GM20000 (cell line): ENCODE measurements at regions not wholly inside any gene's neighbourhood (a gene's known extent, or its start where the extent isn't known, plus 50 kb on each side); places are given as distances from the start of the nearest gene placed in this dataset.

Experiments
- DNase-seq: peaks from one replicate; pipeline ENCODE4 v3.0.0; 2012; ENCODE audit warnings: low spot score
- CTCF ChIP-seq: IDR thresholded peaks from 2 replicates; pipeline ENCODE4 v1.5.1; 2012; ENCODE audit warnings: mild to moderate bottlenecking, control low read depth; ENCODE audit errors: extremely low read depth, missing control alignments

- DNase-seq: no peak
- TF ChIP-seq CTCF: no peak
Observed at GRCh38 chr13:78317030-78317429, 286.3 kb downstream of the POU4F1 start.

DNA sequence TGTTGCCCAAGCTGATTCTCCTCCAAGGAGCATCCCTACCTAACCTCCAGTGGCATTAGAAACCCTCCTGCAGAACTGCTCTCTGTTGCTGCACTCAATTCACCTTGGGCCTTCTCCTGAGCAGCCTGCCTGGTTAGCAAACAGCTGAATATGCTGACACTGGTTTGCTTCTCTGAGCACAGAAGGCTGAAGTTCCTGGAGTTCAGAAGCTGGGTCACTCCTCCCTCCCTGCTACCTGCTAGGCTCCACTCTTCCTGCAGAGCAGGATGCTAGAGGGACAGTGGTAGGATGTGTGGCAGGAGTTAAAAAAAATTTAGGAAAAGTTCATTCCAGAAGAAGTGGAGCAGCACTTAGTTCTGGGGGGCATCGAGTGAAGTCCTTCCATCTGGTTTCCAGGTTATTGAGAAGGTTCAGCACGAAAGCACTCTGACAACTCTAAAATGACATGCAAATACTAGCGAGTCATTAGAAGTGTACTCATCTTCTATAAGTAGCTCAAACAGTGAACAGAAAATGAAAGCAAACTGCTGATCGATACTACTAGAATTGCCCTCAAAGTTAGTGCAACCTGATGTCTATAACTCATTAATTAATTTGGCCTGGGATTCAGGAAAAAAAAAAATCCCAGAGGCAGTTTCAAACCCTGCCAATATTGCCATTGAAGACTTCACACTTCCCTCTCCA is 293.7 kb downstream of the POU4F1 start:
- peak; percentile 3 for DNase-seq
- no peak for TF ChIP-seq CTCF

DNA sequence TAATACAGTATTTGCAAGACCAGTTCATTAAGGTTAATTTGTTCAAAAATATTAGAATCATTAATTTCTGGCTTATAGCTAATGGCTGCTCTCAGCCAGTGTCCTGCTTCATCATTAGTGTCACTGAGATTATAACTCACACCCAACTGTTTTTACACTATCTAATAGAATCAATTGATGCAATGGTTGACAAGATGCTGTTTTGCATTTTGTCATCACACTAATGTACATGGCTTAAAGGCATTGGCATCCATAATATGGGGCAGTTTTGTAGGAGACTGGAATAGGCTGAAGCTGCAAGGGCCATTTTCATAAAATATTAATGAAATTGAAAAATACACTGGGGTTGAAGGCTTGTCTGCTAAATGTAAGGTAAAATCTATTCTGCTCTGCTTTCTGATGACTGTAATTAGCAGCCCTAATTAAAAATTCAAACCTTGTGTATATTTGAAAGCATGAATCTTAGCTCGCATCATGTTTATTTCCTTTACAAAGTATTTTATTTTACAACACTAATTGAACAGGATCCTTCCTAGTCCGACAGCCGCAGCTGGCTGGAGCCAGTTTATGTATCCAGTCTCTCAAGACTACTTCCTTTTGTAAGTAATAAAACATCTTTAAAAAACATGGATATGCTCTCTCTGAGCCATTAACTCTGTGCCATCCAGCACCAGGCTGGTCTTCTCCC is 296.7 kb downstream of the POU4F1 start:
- TF ChIP-seq CTCF: no peak
- no peak for DNase-seq

- TF ChIP-seq CTCF: no peak
- DNase-seq: no peak
Observed at GRCh38 chr13:78305171-78305570, 298.2 kb downstream of the POU4F1 start.

DNA sequence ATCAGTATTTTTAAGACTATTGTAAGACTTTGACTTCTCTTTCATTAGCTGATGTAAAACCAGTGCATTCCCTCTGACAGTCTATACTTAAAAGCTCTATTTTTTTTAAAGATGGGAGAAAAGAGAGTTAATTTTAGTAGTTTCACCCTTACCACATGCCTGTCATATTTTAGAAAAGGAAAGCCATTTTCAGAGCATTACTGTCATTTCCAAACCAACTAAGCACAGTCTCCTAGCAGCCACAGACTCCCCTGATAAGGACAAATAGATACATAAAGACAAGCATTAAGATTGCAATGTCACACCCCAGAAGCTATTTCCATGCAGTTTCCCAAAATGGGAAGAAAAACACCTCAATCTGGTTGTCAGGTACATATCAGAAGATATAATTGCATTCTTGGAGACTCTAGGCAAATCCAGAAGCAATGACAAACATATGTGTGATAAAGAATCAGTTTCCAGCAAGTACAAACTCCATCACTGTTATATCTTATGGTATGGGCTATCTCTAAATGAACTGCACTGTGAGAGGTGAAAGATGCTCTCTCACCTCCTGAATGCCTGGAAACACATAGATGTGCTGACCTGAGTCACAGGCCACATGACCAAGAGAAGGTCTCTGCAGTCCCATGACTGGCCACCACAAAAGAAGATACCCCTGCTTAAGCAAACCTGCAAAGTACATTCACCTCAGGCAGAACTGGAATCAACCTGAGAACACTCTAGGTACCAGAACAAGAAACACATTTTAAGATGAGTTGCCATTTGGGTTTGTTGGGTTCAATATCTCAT is 303.3 kb downstream of the POU4F1 start:
- DNase-seq: peak; percentile 3
- TF ChIP-seq CTCF: no peak

DNA sequence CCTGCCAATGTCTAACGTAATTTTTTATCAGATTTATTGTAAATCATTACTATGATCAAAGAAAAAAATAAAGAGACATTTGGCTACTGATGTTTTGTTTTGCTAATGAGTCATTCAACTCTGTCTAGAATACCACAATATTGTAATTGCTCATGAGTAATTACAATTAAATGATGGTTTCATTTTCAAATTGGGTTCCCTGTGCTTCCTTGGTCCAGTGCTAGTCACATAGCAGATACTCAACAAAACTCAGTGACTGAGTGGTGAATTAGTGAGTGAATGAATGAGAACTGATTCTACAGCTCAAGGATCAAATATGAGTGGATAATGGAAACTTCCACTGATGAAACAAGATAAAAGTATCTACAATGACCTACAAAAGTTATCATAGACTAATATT is 304.7 kb downstream of the POU4F1 start:
- no peak for TF ChIP-seq CTCF
- DNase-seq: no peak

DNA sequence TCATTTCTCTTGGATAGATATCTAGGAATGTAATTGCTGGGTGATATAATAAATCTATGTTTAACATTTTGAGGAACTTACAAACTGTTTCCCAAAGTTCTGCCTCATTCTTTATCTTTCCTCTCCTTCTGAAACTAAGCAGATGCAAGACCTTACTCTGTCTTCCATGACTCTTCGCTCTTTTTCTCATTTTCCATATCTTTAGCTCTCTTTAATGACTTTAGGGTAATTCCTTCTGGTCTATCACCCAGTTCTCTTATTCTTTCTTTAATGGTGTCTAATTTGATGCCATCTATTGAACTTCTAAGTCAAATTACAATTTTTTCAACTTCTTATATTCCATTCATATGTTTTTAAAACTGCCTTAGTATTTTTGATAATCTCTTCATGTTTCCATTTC is 316.6 kb downstream of the POU4F1 start:
- TF ChIP-seq CTCF: no peak
- no peak for DNase-seq
